ENCODE measurements at regions not wholly inside any gene's neighbourhood (a gene's known extent, or its start where the extent isn't known, plus 50 kb on each side); places are given as distances from the start of the nearest gene placed in this dataset.

- no peak overlapping the region for H3K4me3 ChIP-seq (ENCODE audit: low read length)
- DNase-seq (ENCODE audit: low read depth), result no peak
- no peak for TF ChIP-seq CTCF (conservative IDR thresholded peaks at IDR 0.05; ENCODE audit: low read length)
Measured at GRCh38 chr5:126166368-126166767, 256.8 kb upstream of the GRAMD2B start.

GRCh38 chr5:126168785-126169184 is 254.4 kb upstream of the GRAMD2B start:
- TF ChIP-seq CTCF (conservative IDR thresholded peaks at IDR 0.05; ENCODE audit: low read length), result no peak
- DNase-seq (ENCODE audit: low read depth), result no peak
- H3K4me3 ChIP-seq (ENCODE audit: low read length), result no peak overlapping the region

GRCh38 chr5:126171916-126172315 is 251.3 kb upstream of the GRAMD2B start:
- no peak for TF ChIP-seq CTCF (conservative IDR thresholded peaks at IDR 0.05; ENCODE audit: low read length)
- no peak overlapping the region for H3K4me3 ChIP-seq (ENCODE audit: low read length)
- no peak for DNase-seq (ENCODE audit: low read depth)

- TF ChIP-seq CTCF (conservative IDR thresholded peaks at IDR 0.05; ENCODE audit: low read length), result no peak
- H3K4me3 ChIP-seq (ENCODE audit: low read length), result no peak overlapping the region
- no peak for DNase-seq (ENCODE audit: low read depth)
Measured at GRCh38 chr5:126172812-126173211, 250.4 kb upstream of the GRAMD2B start.

GRCh38 chr5:126178521-126178920 is 244.7 kb upstream of the GRAMD2B start:
- no peak for TF ChIP-seq CTCF (conservative IDR thresholded peaks at IDR 0.05; ENCODE audit: low read length)

GRCh38 chr5:126182971-126183695 is 240.1 kb upstream of the GRAMD2B start:
- DNase-seq (ENCODE audit: low read depth), result no peak

More at GRCh38 chr5:126178521-126178920, 244.7 kb upstream of the GRAMD2B start:
- H3K4me3 ChIP-seq (ENCODE audit: low read length), result no peak overlapping the region
- no peak for DNase-seq (ENCODE audit: low read depth)

More at GRCh38 chr5:126182971-126183695, 240.1 kb upstream of the GRAMD2B start:
- no peak for TF ChIP-seq CTCF (conservative IDR thresholded peaks at IDR 0.05; ENCODE audit: low read length)
- no peak overlapping the region for H3K4me3 ChIP-seq (ENCODE audit: low read length)
